ENCODE measurements at regions not wholly inside any gene's neighbourhood (a gene's known extent, or its start where the extent isn't known, plus 50 kb on each side); places are given as distances from the start of the nearest gene placed in this dataset.
"Not testable (repeated sequence)": the region's sequence is repeated elsewhere in the genome, so short reads cannot be mapped to it uniquely, and the experiment has no call there.

DNA sequence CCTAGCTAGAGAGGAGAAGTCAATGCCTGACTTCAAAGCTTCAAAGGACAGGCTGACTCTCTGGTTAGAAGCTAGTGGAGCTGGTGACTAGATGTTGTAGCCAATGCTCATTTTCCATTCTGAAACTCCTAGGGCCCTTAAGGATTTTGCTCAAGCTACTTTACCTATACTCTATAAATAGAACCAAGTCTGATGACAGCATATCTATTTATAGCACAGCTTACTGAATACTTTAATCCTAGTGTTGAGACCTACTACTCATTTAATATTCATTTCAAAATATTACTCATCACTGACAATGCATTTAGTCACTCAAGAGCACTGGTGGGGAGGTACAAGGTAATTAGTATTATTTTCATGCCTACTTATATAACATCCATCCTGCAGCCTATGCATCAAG lies 137.2 kb upstream of the PELI2 start:
- no peak for DNase-seq

GRCh38 chr14:55986069-55986468 lies 132.1 kb upstream of the PELI2 start:
- DNase-seq: no peak

DNA sequence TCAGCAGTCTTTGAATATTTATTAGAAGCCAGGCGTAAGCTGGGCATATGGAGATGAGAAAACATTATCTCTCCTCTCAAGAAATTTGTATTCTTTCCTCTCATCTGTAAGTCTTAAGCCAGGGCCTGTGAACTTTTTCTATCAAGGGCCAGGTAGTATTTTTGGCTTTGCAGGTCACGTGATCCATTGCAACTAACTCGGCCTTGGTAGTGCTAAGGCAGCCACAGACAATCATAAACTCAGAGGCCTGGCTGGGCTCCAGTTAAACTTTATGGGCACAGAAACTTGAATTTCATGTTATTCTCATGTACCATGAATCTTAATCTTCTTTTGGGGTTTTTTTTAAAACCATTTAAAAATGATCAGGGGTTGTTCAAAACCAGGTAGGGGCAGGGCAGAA lies 117.4 kb upstream of the PELI2 start:
- DNase-seq: no peak

DNA sequence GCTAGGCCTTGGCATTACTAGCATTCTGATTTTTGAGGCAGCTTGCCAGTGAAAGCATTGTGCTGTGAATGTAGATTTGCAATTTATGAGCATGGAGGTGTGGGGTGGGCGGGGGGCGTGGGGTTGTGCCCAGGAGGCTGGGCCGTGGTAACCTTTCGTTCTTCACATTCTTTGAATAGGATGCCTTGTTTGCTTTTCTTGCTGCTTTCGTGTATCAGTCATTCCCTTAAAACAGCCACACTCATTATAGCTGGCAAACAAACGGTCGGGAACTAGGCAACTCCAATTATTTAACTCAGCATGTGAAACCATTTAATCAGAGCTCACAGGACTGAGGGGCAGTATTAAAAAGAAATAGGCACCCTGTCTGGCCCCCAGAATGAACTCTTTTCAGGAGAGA lies 115.9 kb upstream of the PELI2 start:
- DNase-seq: no peak

GRCh38 chr14:56002876-56003625 lies 115.2 kb upstream of the PELI2 start:
- no peak for DNase-seq

DNA sequence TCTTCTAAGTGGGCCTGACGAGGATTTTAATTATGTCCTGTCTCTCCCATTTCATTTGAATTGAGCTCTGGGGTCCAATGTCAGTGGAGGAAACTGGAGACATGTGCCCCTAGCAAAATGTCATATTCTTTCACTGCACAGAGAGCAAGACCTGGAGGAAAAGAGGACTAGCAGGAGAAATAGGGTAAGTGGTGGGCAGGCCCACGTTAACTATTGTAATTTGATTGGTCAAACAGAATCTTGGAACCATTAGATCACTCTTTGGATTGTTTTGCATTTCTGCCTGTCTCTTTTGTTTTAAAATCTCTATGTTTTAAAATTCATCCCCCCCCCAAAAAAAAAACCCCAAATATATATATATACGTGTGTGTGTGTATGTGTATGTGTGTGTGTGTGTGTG lies 113.9 kb upstream of the PELI2 start:
- no peak for DNase-seq

DNA sequence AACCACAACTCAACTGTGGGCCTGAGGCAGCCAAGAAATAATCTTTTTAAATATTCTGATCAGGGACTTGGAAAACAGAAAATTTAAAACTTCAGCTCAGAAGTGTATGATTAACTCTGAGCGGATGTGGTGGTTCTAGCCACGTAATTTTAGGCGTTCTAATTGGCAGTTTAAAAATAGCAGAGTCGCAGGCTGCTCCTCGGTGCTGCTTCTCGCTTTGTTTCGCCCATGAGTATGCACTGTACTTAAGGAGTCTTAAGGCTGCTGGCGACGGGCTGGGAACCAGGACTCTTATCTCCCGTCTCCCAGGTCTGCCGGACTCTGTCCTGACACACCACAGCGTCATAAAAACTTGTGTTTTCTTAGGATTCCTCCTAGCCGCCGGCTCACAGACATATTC lies 113.4 kb upstream of the PELI2 start:
- peak; percentile 45 for DNase-seq

DNA sequence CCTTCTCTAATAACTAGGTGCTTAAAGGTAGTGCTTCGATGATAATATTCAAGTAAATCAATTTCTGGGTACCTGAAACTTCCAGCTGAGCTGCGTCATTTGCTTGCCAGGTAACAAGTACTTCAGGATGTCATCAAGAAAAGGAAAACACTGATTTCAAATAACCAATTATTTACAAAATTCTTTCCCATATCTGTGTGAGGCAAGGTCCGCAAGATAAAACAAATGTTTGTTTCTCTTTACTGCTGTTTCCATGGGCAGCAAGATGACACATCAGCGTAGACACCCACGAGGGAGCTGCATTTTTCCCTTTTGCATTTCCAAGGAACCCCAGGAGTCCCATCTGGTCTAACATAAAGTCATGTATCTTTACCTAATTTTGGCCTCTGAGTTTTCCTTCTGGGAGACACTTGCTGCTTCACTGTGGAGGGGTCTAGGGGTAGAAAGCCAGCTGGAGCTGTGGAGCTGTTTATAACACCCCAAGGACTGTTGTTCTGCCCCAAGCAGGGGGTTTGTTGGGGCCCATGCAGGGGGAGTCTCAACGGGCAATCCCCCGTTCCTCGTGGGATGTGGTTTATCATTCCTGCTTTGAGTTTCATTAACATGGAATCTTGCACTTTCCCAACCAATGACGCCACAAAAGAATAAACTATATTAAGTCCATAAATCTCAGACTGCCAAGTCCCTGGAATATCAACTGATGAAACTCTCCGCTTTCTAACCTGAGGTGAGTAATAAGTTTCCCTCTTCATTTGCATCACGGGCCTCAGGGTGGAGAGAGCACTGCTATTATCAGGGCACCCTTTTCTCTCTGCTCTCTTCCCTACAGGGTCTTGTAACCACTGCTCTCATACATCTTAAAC lies 112.8 kb upstream of the PELI2 start:
- DNase-seq: peak; percentile 40

GRCh38 chr14:56007491-56007890 lies 110.7 kb upstream of the PELI2 start:
- DNase-seq: not testable (repeated sequence)

DNA sequence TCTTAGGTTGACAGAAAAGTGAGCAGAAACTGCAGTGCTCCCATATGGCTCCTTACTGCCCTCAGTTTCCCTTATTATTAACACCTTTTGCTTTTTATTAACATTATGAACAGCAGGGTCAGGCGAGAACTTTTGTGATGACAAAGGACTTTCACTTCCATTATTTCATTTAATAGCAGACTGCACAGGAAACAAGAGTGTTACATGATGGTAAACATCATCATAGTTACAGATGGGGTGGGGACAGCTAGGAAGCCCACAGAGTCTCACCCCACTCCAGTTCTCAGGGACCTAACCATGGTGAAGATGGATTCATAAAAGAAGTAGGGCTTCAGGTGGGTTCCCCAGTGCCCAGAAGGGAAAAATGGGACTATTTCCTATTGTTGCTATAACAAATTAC lies 110.1 kb upstream of the PELI2 start:
- no peak for DNase-seq

DNA sequence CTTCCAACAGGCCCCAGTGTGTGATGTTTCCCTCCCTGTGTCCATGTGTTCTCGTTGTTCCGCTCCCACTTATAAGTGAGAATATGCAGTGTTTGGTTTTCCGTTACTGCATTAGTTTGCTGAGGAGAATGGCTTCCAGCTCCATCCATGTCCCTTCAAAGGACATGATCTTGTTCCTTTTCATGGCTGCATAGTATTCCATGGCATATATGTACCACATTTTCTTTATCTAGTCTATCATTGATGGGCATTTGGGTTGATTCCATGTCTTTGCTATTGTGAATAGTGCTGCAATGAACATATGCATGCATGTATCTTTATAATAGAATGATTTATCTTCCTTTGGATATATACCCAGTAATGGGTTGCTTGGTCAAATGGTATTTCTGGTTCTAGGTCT lies 109.5 kb upstream of the PELI2 start:
- not testable (repeated sequence) for DNase-seq

- DNase-seq: no peak
These were observed 94.5 kb upstream of the PELI2 start for GRCh38 chr14:56023661-56024081.

DNA sequence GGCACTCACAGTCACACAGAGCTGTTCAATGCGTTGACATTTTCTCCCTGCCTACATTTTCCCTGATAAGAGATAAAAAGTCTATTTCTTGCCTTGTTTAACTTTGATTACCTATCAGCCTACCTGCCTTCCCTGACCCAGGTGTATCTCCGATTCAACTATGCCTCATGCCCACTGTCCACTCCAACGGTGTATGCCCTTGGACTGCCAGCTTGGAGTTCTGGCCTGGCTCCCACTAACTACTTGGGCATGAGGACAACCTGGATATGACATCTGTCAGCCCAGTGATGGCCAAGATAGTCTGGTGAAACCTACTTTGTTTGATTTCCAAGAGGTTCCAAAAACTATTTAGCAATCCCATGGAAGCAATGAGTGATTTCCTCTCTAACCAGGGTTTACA lies 93.0 kb upstream of the PELI2 start:
- DNase-seq: no peak

GRCh38 chr14:56026506-56026905 lies 91.7 kb upstream of the PELI2 start:
- no peak for DNase-seq

DNA sequence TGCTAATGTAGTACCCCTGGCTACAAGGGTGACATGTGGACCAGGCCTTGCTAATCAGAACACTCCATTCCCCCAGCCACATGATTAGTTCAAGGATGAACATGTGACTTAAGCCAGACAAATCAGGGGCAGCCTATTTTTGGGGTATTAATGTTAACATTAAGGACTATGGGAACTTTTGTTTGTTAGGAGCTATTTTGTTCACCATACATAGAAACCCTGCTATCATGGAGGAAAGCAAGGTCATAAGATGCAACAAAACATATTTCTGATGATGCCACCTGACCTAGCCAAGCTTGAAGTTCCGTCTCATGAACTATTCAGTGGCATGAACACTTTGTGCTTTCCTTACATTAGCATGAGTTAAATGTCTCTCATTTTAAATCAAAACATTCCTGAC lies 90.8 kb upstream of the PELI2 start:
- DNase-seq: no peak

- DNase-seq: no peak
These were observed 90.1 kb upstream of the PELI2 start for GRCh38 chr14:56027916-56028712.

DNA sequence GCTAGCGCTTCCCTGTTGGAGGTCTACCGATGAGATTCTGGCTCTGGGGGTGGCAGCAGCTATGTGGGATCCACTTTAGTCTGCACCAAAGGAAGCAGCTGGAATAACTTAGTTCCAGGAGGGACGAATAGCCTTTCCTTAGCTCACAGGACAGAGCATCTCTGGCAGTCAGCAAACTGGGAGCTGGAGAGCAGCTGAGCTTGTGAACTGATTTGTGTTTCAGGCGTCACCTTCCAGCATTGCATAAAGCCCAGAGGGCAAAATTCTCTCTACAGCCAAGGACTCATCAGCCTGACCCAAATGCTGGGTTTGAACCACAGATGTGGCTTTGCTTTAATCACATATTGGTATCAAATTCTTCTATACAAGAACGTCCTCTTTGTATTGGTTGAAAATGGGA lies 81.9 kb upstream of the PELI2 start:
- DNase-seq: no peak

DNA sequence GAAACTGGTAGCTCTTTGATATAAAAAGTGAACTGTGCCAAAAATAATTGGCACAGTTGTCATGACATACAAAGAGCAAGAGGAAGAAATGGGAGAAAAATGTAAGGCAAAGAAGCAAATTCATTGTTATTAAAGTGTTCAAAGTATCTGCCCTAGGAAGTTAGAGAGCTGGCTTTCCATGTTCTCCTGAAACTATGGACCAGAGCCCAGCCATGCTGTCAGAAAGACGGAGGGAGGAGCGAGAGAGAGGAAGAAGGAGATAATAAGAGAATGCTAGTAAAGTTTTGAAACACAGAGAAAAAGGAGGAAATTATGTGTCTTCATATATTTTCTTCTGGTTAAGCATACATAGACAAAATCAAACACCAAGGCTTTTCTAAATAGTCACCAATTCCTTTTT lies 78.1 kb upstream of the PELI2 start:
- DNase-seq: no peak

GRCh38 chr14:56044196-56044595 lies 74.0 kb upstream of the PELI2 start:
- no peak for DNase-seq

DNA sequence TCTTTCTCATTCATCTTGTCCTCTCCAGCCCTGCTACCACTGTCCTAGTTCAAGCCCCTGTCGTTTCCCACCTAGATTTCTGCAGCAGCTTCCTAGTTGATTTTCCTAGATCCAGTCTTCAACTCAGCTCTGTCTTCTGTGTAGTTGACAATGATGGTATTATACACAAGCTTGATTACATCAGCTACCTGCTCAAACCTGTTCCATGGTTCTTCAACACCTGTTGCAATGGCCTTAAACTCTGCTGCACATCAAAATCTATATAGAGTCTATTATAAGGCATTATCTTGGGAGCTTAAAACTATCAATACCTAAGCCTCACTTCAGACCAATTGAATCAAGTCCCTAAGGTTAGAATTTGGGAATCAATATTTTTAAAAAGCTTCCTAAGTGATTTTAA lies 71.7 kb upstream of the PELI2 start:
- no peak for DNase-seq

- no peak for DNase-seq
These were observed 71.2 kb upstream of the PELI2 start for GRCh38 chr14:56046996-56047395.

- no peak for DNase-seq
These were observed 68.7 kb upstream of the PELI2 start for GRCh38 chr14:56049536-56049935.

DNA sequence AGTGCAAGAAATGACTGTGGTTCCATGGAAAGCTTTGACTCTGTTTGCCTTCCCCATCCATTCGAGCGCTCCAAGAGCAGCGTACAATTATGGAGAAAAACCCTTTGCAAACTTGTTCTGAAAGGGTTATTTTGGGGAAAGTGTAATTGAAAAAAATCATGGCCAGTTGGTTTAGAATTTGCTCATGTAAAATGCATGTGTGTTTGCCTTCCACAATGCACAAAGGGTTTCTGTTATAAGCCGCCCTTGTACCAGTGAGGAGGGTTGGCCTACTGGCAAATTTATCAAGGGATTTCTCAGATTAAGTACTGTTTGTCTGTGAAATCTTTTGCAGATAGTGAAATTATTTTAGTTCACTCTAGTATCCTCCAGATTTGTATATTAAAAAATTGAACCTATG lies 62.7 kb upstream of the PELI2 start:
- no peak for DNase-seq
